A204.1 (cell line): ENCODE measurements at regions not wholly inside any gene's neighbourhood (a gene's known extent, or its start where the extent isn't known, plus 50 kb on each side); places are given as distances from the start of the nearest gene placed in this dataset.
"Not testable (repeated sequence)": the region's sequence is repeated elsewhere in the genome, so short reads cannot be mapped to it uniquely, and the experiment has no call there.

Experiments
- FAIRE-seq: peaks from 2 replicates; lab custom pipeline; 2012; peaks lifted over from hg19 to GRCh38; lab: Jason Lieb, UNC

GRCh38 chr2:82215212-82215611 is 1910.7 kb upstream of the LRRTM1 start:
- no peak for FAIRE-seq

- FAIRE-seq: no peak
Measured at GRCh38 chr2:82199493-82199852, 1894.9 kb upstream of the LRRTM1 start.

DNA sequence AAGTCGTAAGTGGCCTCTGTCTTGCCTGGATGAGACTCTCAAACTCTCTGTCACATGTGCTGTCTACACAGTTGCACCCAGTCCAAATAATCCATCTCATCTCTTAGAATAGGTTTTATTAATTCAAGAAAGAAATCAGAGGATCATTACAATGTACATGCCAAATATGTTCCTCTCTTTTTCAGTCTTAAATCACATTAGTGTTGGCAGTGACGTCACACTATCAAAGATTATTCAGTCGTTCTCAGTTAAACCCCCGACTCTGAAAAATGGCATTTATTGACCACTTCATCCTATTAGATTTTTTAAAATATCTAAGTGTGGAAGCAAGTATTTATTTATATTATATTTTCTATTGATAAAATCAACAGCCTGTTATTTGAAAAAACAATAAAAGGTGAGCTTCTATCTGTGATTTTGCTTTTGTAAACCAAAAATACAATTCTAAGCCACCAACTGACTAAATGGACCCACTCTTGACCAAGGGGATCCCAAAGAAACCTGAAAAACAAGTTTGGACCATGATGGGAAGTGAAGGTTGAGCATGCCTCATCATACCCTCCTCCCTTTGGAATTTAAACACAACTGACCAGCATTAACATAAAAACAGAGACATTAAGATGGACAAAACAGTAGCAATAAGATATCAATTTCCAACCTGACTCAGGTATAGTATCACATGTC is 1894.4 kb upstream of the LRRTM1 start:
- no peak for FAIRE-seq

DNA sequence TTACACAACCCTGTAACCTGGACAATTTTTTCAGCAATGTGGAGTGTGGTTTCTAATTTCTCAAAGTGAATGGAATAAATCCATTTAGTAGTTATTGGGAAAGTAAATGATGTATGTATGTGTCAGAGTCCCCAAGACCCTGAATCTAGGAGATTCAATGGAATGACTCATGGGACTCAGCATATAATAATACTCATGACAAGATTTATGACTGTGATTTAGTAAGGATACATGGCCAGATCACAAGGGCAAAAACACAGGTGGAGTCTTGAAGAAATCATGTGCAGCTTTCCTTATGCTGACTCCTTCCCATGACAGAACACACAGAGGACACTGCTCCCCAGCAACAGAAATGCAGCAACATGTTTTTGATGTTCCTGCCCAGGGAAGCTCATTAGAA is 1877.7 kb upstream of the LRRTM1 start:
- no peak for FAIRE-seq

GRCh38 chr2:82175210-82175609 is 1870.7 kb upstream of the LRRTM1 start:
- FAIRE-seq: not testable (repeated sequence)

GRCh38 chr2:82172483-82172882 is 1867.9 kb upstream of the LRRTM1 start:
- no peak for FAIRE-seq

DNA sequence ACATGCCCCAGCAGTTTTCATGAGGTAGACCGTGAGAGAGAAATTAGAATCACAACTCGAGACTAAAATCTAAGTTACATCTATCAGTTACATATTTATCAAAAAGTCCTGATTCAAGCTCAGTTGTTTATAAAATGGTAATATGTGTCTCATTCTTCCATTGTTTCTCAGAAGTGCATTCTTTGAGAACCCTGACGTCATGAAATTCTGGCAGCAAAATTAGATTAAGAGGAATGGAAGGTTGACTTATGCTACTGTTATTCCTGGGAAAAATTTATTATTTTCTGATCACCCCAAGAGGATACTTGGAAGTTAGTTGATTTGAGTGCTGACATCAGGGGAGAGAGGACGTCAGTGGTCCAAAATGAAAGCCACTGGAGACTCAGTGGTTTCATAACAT is 1864.8 kb upstream of the LRRTM1 start:
- no peak for FAIRE-seq

- FAIRE-seq: no peak
Measured at GRCh38 chr2:82165377-82165776, 1860.8 kb upstream of the LRRTM1 start.

GRCh38 chr2:82158150-82158549 is 1853.6 kb upstream of the LRRTM1 start:
- FAIRE-seq: no peak

- no peak for FAIRE-seq
Measured at GRCh38 chr2:82155469-82155868, 1850.9 kb upstream of the LRRTM1 start.

- no peak for FAIRE-seq
Measured at GRCh38 chr2:82143343-82143742, 1838.8 kb upstream of the LRRTM1 start.

DNA sequence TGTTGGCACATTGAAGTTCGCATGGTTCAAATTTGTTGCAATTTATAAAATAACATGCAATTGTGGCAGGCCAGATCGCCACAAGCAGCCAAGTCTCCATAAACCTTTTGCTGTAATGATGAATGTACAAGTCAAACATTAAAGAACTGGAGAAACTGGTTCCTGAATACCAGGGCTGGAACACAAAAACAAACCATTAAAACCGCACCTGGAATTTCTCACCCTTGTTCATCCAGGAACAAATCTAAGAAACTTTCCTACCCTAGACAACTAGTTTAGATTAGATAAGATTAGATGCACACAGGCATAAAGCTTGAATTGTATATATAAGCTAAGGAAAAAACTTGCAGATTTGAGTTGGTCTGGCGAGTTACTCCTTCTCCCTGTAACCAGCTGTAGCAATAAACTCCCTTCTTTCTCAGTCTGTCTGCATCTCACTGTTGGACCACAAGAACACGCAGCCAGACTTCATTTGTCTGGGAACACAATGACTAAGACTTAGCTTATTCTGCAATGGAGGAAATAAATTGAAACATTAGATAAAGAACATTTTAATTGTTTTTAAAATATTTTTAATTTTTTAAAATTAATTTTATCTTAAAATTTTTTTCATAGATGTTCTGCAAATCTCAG is 1835.5 kb upstream of the LRRTM1 start:
- no peak for FAIRE-seq

GRCh38 chr2:82137441-82137840 is 1832.9 kb upstream of the LRRTM1 start:
- no peak for FAIRE-seq

- no peak for FAIRE-seq
Measured at GRCh38 chr2:82128051-82128450, 1823.5 kb upstream of the LRRTM1 start.

DNA sequence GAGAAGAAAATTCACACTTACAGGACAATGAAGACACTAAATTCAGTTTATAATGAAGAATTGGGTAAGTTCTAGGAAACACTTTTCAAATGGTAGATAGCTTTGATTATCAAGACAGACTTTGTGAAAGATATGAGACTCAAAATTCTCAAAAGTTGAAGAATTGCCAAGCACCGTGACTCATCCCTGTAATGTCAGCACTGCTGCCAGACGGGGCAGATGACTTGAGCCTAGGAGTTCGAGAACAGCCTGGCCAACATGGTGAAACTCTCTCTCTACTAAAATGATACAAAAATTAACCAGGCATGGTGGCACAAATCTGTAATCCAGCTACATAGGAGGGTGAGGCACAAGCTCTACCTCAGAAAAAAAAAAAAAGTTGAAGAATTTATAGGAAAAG is 1820.1 kb upstream of the LRRTM1 start:
- FAIRE-seq: no peak

GRCh38 chr2:82120654-82121053 is 1816.1 kb upstream of the LRRTM1 start:
- FAIRE-seq: no peak

- FAIRE-seq: no peak
Measured at GRCh38 chr2:82120115-82120514, 1815.6 kb upstream of the LRRTM1 start.

DNA sequence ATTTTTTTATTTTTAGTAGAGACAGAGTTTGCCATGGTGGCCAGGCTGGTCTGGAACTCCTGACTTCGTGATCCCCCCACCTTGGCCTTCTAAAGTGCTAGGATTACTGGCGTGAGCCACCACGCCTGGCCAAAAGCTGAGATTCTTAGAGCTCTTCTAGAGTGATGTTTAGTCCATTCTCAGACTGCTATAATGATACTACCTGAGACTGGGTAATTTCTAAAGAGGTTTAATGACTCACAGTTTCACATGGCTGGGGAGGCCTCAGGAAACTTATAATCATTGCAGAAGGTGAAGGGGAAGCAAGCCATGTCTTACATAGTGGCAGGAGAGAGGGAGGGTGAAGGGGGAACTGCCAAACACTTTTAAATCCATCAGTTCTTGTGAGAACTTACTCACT is 1804.9 kb upstream of the LRRTM1 start:
- FAIRE-seq: no peak

DNA sequence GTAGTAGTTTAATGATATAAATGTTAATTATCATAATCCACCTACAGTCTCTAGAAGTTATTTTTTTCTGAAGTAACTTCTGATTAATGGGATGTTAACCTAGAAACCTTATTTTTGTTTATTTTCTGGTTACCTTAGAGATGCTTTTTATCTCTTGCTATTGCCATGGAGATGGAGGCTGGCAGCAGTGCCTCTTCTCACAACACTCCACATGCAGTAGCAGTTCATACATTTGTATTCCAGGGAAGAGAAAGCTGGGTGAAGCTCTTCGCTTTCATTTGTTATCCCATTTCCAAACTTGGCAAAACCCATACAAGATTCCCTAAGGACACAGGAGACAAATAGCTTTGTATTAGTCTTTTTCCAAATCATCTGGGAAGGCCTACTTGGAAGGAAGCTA is 1794.1 kb upstream of the LRRTM1 start:
- FAIRE-seq: no peak

DNA sequence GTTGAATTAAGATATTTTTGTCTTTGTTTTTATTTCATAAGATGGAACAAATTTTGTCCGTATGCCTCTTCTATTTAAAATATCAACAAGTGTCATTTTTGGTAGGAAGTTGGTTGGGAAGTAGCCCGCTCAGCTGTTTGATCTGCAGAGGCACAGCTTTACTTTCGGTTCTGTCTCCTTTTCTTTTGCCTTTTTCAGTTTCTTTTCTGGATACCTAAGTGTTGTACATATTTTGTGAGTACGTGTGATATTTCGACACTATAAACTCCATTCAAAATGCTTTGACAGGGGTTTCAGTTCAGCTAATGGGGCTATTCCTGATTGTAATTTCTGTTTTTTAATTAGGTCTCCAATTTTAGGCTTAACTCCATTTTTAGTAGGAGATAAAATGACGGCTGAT is 1785.0 kb upstream of the LRRTM1 start:
- no peak for FAIRE-seq

DNA sequence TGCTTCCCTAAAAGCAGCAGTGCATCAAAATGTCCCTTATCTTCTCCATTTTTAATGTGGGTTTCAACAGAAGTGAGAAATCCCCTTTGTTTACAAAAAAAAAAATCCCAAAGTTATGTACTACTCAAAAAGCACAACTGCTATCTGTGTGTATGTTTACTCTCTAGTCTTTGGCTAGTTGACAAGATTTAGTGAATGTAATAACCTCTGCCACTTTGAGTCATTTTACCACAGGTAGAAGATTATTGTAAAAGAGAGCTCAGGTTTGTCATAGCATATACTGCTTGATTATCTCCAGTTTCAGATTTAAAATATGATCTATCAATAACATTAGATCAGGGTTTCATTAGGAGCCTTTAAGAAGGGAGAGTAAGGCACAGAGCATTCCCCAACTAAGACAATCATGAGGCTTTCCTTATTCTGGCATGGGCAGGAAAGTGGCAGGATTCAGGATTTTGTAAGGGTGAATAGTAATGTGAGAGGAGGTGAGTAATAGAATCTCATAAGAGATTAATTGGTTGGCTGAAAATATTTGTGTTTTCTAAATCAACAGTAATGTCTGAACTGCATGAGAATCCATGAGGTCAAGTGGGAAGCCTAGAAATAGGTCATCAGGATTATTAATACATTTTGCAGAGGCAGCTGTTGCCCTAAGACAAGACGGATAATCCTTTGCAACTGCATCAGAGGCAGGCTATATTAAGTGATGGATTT is 1780.3 kb upstream of the LRRTM1 start:
- no peak for FAIRE-seq

DNA sequence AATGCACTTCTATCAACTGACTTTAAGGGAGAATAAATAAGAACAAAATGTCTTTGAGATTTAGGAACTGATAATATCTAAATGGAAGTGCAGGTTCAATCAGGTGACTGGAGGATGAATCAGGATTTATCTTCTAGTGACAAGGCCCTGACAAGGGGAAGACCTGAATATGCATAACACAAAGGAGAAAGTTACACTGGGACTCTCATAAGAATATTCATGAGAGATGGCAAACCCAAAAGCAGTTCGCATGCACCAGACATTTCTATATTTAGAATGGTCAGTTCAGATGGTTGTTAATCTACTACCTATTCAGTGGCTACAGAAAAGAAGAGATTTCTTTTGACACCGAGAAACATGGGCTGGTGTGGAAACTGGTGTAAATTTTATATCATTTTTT is 1771.3 kb upstream of the LRRTM1 start:
- FAIRE-seq: no peak

- FAIRE-seq: no peak
Measured at GRCh38 chr2:82062463-82062862, 1757.9 kb upstream of the LRRTM1 start.

DNA sequence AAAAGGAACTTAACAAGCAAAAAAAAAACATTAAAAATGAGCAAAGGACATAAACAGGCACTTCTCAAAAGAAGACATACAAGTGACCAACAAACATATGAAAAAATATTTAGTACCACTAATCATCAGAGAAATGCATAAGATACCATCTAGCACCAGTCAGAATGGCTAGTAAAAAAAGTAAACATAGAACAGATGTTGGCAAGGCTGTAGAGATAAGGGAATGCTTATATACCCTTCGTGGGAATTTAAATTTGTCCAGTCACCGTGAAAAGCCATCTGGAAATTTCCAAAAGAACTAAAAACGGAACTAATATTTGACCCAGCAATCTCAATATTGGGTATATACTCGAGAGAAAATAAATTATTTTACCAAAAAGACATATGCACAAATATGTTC is 1751.3 kb upstream of the LRRTM1 start:
- no peak for FAIRE-seq
